ENCODE measurements at regions not wholly inside any gene's neighbourhood (a gene's known extent, or its start where the extent isn't known, plus 50 kb on each side); places are given as distances from the start of the nearest gene placed in this dataset.

GRCh38 chr10:10849306-10849705 lies 168.4 kb upstream of the CELF2 start:
- Histone ChIP-seq H4K5ac (ENCODE audit: low read length) (no peak overlapping the region), H3K23ac (ENCODE audit: low read length) (no peak overlapping the region), H3K9ac (ENCODE audit: low read length) (no peak overlapping the region), H3K27me3 (ENCODE audit: insufficient read depth, low read length, poor library complexity) (no peaks in the 10 kb centered on the region), H3K4ac (ENCODE audit: low read depth, low read length) (no peak overlapping the region), H2AK5ac (ENCODE audit: low read length) (no peak overlapping the region), H2BK120ac (ENCODE audit: low read depth, low read length) (no peak overlapping the region), H2BK5ac (ENCODE audit: low read length) (no peak overlapping the region), H4K8ac (ENCODE audit: low read depth, low read length) (no peak overlapping the region), H3K79me1 (ENCODE audit: low read length) (no peaks in the 10 kb centered on the region), H3K27ac (ENCODE audit: low read depth, low read length) (no peak overlapping the region), H3K4me3 (ENCODE audit: low read length) (no peak overlapping the region), H2BK15ac (replicated peaks; ENCODE audit: low read depth) (no peak overlapping the region), H3K18ac (ENCODE audit: low read length) (no peak overlapping the region), H3K4me1 (ENCODE audit: control insufficient read depth, low read depth, low read length) (no peaks in the 10 kb centered on the region), H3K4me2 (ENCODE audit: low read length) (no peak overlapping the region), H3K79me2 (ENCODE audit: control insufficient read depth, insufficient read depth, low read length) (no peaks in the 10 kb centered on the region), H3K56ac (ENCODE audit: low read length) (no peak overlapping the region), H3K36me3 (ENCODE audit: control insufficient read depth, insufficient read depth, low read length) (no peaks in the 10 kb centered on the region)
- WGBS (ENCODE audit: extremely low coverage, insufficient coverage, low lambda C conversion rate): no CpG with 5 or more reads among the region's 4 CpGs
- DNase-seq: no peak

GRCh38 chr10:10850214-10850613 lies 167.5 kb upstream of the CELF2 start:
- Histone ChIP-seq H3K23ac (ENCODE audit: low read length) (no peak overlapping the region), H3K4me1 (ENCODE audit: control insufficient read depth, low read depth, low read length) (no peaks in the 10 kb centered on the region), H3K79me2 (ENCODE audit: control insufficient read depth, insufficient read depth, low read length) (no peaks in the 10 kb centered on the region), H4K5ac (ENCODE audit: low read length) (no peak overlapping the region), H3K18ac (ENCODE audit: low read length) (no peak overlapping the region), H2BK15ac (replicated peaks; ENCODE audit: low read depth) (no peak overlapping the region), H2BK5ac (ENCODE audit: low read length) (no peak overlapping the region), H2BK120ac (ENCODE audit: low read depth, low read length) (no peak overlapping the region), H3K27ac (ENCODE audit: low read depth, low read length) (no peak overlapping the region), H3K9ac (ENCODE audit: low read length) (no peak overlapping the region), H3K27me3 (ENCODE audit: insufficient read depth, low read length, poor library complexity) (no peaks in the 10 kb centered on the region), H4K8ac (ENCODE audit: low read depth, low read length) (no peak overlapping the region), H3K79me1 (ENCODE audit: low read length) (no peaks in the 10 kb centered on the region), H3K56ac (ENCODE audit: low read length) (no peak overlapping the region), H3K4me3 (ENCODE audit: low read length) (no peak overlapping the region), H2AK5ac (ENCODE audit: low read length) (no peak overlapping the region), H3K36me3 (ENCODE audit: control insufficient read depth, insufficient read depth, low read length) (no peaks in the 10 kb centered on the region), H3K4ac (ENCODE audit: low read depth, low read length) (no peak overlapping the region), H3K4me2 (ENCODE audit: low read length) (no peak overlapping the region)
- WGBS (ENCODE audit: extremely low coverage, insufficient coverage, low lambda C conversion rate): no CpG with 5 or more reads among the region's 3 CpGs
- DNase-seq: no peak

GRCh38 chr10:10852464-10852863 lies 165.2 kb upstream of the CELF2 start:
- H2AK5ac ChIP-seq (ENCODE audit: low read length): no peak overlapping the region
- no peak overlapping the region for H3K4me3 ChIP-seq (ENCODE audit: low read length)
- H2BK15ac ChIP-seq (replicated peaks; ENCODE audit: low read depth): no peak overlapping the region
- H4K5ac ChIP-seq (ENCODE audit: low read length): no peak overlapping the region
- H3K18ac ChIP-seq (ENCODE audit: low read length): no peak overlapping the region
- H3K36me3 ChIP-seq (ENCODE audit: control insufficient read depth, insufficient read depth, low read length): no peaks in the 10 kb centered on the region
- no peak overlapping the region for H3K4me2 ChIP-seq (ENCODE audit: low read length)
- H3K4ac ChIP-seq (ENCODE audit: low read depth, low read length): no peak overlapping the region
- no peaks in the 10 kb centered on the region for H3K27me3 ChIP-seq (ENCODE audit: insufficient read depth, low read length, poor library complexity)
- no peak overlapping the region for H2BK120ac ChIP-seq (ENCODE audit: low read depth, low read length)
- DNase-seq: no peak
- H4K8ac ChIP-seq (ENCODE audit: low read depth, low read length): no peak overlapping the region
- no peaks in the 10 kb centered on the region for H3K4me1 ChIP-seq (ENCODE audit: control insufficient read depth, low read depth, low read length)
- WGBS (ENCODE audit: extremely low coverage, insufficient coverage, low lambda C conversion rate): no CpG with 5 or more reads among the region's 4 CpGs
- H2BK5ac ChIP-seq (ENCODE audit: low read length): no peak overlapping the region
- H3K23ac ChIP-seq (ENCODE audit: low read length): no peak overlapping the region
- H3K79me1 ChIP-seq (ENCODE audit: low read length): no peaks in the 10 kb centered on the region
- H3K79me2 ChIP-seq (ENCODE audit: control insufficient read depth, insufficient read depth, low read length): no peaks in the 10 kb centered on the region
- H3K9ac ChIP-seq (ENCODE audit: low read length): no peak overlapping the region
- H3K27ac ChIP-seq (ENCODE audit: low read depth, low read length): no peak overlapping the region
- H3K56ac ChIP-seq (ENCODE audit: low read length): no peak overlapping the region

GRCh38 chr10:10853954-10854353 lies 163.7 kb upstream of the CELF2 start:
- Histone ChIP-seq H3K27me3 (ENCODE audit: insufficient read depth, low read length, poor library complexity) (no peaks in the 10 kb centered on the region), H3K27ac (ENCODE audit: low read depth, low read length) (no peak overlapping the region), H3K4me3 (ENCODE audit: low read length) (no peak overlapping the region), H3K4me1 (ENCODE audit: control insufficient read depth, low read depth, low read length) (no peaks in the 10 kb centered on the region), H3K4ac (ENCODE audit: low read depth, low read length) (no peak overlapping the region), H3K18ac (ENCODE audit: low read length) (no peak overlapping the region), H3K23ac (ENCODE audit: low read length) (no peak overlapping the region), H4K5ac (ENCODE audit: low read length) (no peak overlapping the region), H3K79me1 (ENCODE audit: low read length) (no peaks in the 10 kb centered on the region), H2AK5ac (ENCODE audit: low read length) (no peak overlapping the region), H3K79me2 (ENCODE audit: control insufficient read depth, insufficient read depth, low read length) (no peaks in the 10 kb centered on the region), H4K8ac (ENCODE audit: low read depth, low read length) (no peak overlapping the region), H3K36me3 (ENCODE audit: control insufficient read depth, insufficient read depth, low read length) (no peaks in the 10 kb centered on the region), H3K56ac (ENCODE audit: low read length) (no peak overlapping the region), H2BK120ac (ENCODE audit: low read depth, low read length) (no peak overlapping the region), H2BK15ac (replicated peaks; ENCODE audit: low read depth) (no peak overlapping the region), H3K4me2 (ENCODE audit: low read length) (no peak overlapping the region), H2BK5ac (ENCODE audit: low read length) (no peak overlapping the region), H3K9ac (ENCODE audit: low read length) (no peak overlapping the region)
- no peak for DNase-seq
- WGBS (ENCODE audit: extremely low coverage, insufficient coverage, low lambda C conversion rate): no CpG with 5 or more reads among the region's 3 CpGs

GRCh38 chr10:10854725-10855124 lies 162.9 kb upstream of the CELF2 start:
- Histone ChIP-seq H2BK5ac (ENCODE audit: low read length) (no peak overlapping the region), H3K27me3 (ENCODE audit: insufficient read depth, low read length, poor library complexity) (no peaks in the 10 kb centered on the region), H3K9ac (ENCODE audit: low read length) (no peak overlapping the region), H2AK5ac (ENCODE audit: low read length) (no peak overlapping the region), H3K4me1 (ENCODE audit: control insufficient read depth, low read depth, low read length) (no peaks in the 10 kb centered on the region), H3K79me2 (ENCODE audit: control insufficient read depth, insufficient read depth, low read length) (no peaks in the 10 kb centered on the region), H2BK120ac (ENCODE audit: low read depth, low read length) (no peak overlapping the region), H4K5ac (ENCODE audit: low read length) (no peak overlapping the region), H3K4ac (ENCODE audit: low read depth, low read length) (no peak overlapping the region), H3K56ac (ENCODE audit: low read length) (no peak overlapping the region), H3K36me3 (ENCODE audit: control insufficient read depth, insufficient read depth, low read length) (no peaks in the 10 kb centered on the region), H3K27ac (ENCODE audit: low read depth, low read length) (no peak overlapping the region), H3K4me2 (ENCODE audit: low read length) (no peak overlapping the region), H3K4me3 (ENCODE audit: low read length) (no peak overlapping the region), H2BK15ac (replicated peaks; ENCODE audit: low read depth) (no peak overlapping the region), H3K18ac (ENCODE audit: low read length) (no peak overlapping the region), H4K8ac (ENCODE audit: low read depth, low read length) (no peak overlapping the region), H3K79me1 (ENCODE audit: low read length) (no peaks in the 10 kb centered on the region), H3K23ac (ENCODE audit: low read length) (no peak overlapping the region)
- WGBS (ENCODE audit: extremely low coverage, insufficient coverage, low lambda C conversion rate): no CpG with 5 or more reads among the region's 4 CpGs
- no peak for DNase-seq

GRCh38 chr10:10855151-10855581 lies 162.5 kb upstream of the CELF2 start:
- Histone ChIP-seq H4K5ac (ENCODE audit: low read length) (no peak overlapping the region), H3K4me1 (ENCODE audit: control insufficient read depth, low read depth, low read length) (no peaks in the 10 kb centered on the region), H3K18ac (ENCODE audit: low read length) (no peak overlapping the region), H2BK120ac (ENCODE audit: low read depth, low read length) (no peak overlapping the region), H3K4me3 (ENCODE audit: low read length) (no peak overlapping the region), H4K8ac (ENCODE audit: low read depth, low read length) (no peak overlapping the region), H3K79me2 (ENCODE audit: control insufficient read depth, insufficient read depth, low read length) (no peaks in the 10 kb centered on the region), H3K56ac (ENCODE audit: low read length) (no peak overlapping the region), H3K9ac (ENCODE audit: low read length) (no peak overlapping the region), H3K79me1 (ENCODE audit: low read length) (no peaks in the 10 kb centered on the region), H2BK5ac (ENCODE audit: low read length) (no peak overlapping the region), H3K27me3 (ENCODE audit: insufficient read depth, low read length, poor library complexity) (no peaks in the 10 kb centered on the region), H3K4ac (ENCODE audit: low read depth, low read length) (no peak overlapping the region), H3K23ac (ENCODE audit: low read length) (no peak overlapping the region), H3K36me3 (ENCODE audit: control insufficient read depth, insufficient read depth, low read length) (no peaks in the 10 kb centered on the region), H2AK5ac (ENCODE audit: low read length) (no peak overlapping the region), H3K4me2 (ENCODE audit: low read length) (no peak overlapping the region), H3K27ac (ENCODE audit: low read depth, low read length) (no peak overlapping the region), H2BK15ac (replicated peaks; ENCODE audit: low read depth) (no peak overlapping the region)
- WGBS (ENCODE audit: extremely low coverage, insufficient coverage, low lambda C conversion rate): no CpG with 5 or more reads among the region's 1 CpG
- no peak for DNase-seq

Data from mesendoderm (in vitro differentiated cells).